ENCODE measurements at regions not wholly inside any gene's neighbourhood (a gene's known extent, or its start where the extent isn't known, plus 50 kb on each side); places are given as distances from the start of the nearest gene placed in this dataset.
A peak's percentile ranks its signal among the peaks of the same experiment; 100 is the strongest.
"Not testable (repeated sequence)": the region's sequence is repeated elsewhere in the genome, so short reads cannot be mapped to it uniquely, and the experiment has no call there.

GRCh38 chr5:10109299-10109698, 140.4 kb downstream of the ATPSCKMT start:
- DNase-seq (ENCODE audit: low read depth): peak; percentile 20
- H3K4me3 ChIP-seq (ENCODE audit: low read depth, low read length): no peak overlapping the region
- TF ChIP-seq, protein P1, sequence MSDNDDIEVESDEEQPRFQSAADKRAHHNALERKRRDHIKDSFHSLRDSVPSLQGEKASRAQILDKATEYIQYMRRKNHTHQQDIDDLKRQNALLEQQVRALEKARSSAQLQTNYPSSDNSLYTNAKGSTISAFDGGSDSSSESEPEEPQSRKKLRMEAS (IDR thresholded peaks at IDR 0.05; ENCODE audit: low read depth, low read length): no peak
- TF ChIP-seq POLR2A (IDR thresholded peaks at IDR 0.05; ENCODE audit: extremely low read depth, insufficient read length): no peak
- no peak for TF ChIP-seq CTCF (IDR thresholded peaks at IDR 0.05; ENCODE audit: low read depth, low read length)
- no peak for TF ChIP-seq MYC (IDR thresholded peaks at IDR 0.05; ENCODE audit: low read depth, low read length)

- TF ChIP-seq CTCF (IDR thresholded peaks at IDR 0.05; ENCODE audit: low read depth, low read length) (no peak), POLR2A (IDR thresholded peaks at IDR 0.05; ENCODE audit: extremely low read depth, insufficient read length) (no peak), MYC (IDR thresholded peaks at IDR 0.05; ENCODE audit: low read depth, low read length) (no peak)
- TF ChIP-seq, protein P1 (IDR thresholded peaks at IDR 0.05; ENCODE audit: low read depth, low read length): no peak
- DNase-seq (ENCODE audit: low read depth): no peak
- no peak overlapping the region for H3K4me3 ChIP-seq (ENCODE audit: low read depth, low read length)
Measured at GRCh38 chr5:10106806-10107205, 142.9 kb downstream of the ATPSCKMT start.

DNA sequence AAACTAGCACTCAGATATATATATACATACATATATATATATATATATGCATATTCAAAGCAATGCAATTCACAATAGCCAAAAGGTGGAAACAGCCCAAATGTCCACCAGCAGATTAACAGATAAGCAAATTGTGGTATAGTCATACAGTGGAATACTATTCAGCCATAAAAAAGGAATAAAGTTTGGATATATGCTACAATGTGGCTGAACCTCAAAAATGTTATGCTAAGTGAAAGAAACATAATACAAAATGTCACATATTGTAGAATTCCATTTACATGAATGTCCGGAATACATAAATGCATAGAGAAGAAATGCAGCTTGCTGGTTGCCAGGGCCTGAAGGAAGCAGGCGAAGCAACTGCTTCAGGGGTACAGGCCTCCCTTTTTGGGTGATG, 143.4 kb downstream of the ATPSCKMT start:
- no peak for DNase-seq (ENCODE audit: low read depth)
- TF ChIP-seq CTCF (IDR thresholded peaks at IDR 0.05; ENCODE audit: low read depth, low read length) (no peak), MYC (IDR thresholded peaks at IDR 0.05; ENCODE audit: low read depth, low read length) (no peak), POLR2A (IDR thresholded peaks at IDR 0.05; ENCODE audit: extremely low read depth, insufficient read length) (no peak)
- TF ChIP-seq, protein P1 (IDR thresholded peaks at IDR 0.05; ENCODE audit: low read depth, low read length): no peak
- no peak overlapping the region for H3K4me3 ChIP-seq (ENCODE audit: low read depth, low read length)

- H3K4me3 ChIP-seq (ENCODE audit: low read depth, low read length): no peak overlapping the region
- no peak for DNase-seq (ENCODE audit: low read depth)
- TF ChIP-seq POLR2A (IDR thresholded peaks at IDR 0.05; ENCODE audit: extremely low read depth, insufficient read length) (no peak), MYC (IDR thresholded peaks at IDR 0.05; ENCODE audit: low read depth, low read length) (no peak), CTCF (IDR thresholded peaks at IDR 0.05; ENCODE audit: low read depth, low read length) (no peak)
- TF ChIP-seq, protein P1 (IDR thresholded peaks at IDR 0.05; ENCODE audit: low read depth, low read length): no peak
Measured at GRCh38 chr5:10102706-10103497, 146.8 kb downstream of the ATPSCKMT start.

- H3K4me3 ChIP-seq (ENCODE audit: low read depth, low read length); DNase-seq (ENCODE audit: low read depth): not testable (repeated sequence)
Measured at GRCh38 chr5:10102235-10102634, 147.5 kb downstream of the ATPSCKMT start.

DNA sequence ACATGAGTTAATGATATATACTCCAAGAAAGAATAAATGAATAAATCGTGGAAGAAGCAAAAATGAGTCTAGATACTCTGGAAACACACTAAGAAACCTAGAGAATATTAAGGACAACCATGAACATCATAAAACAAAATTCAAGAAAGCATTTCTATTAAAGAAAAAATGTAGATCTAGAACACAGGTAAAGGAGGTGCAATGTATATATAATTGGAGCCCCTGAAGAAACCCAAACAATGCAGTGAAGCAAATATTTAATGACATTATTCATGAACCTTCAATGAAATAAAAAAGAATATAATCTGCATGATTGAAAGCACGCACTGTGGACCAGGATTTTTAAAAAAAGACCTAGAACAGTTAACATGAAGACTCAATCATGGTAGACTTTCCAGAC, 150.1 kb downstream of the ATPSCKMT start:
- no peak overlapping the region for H3K4me3 ChIP-seq (ENCODE audit: low read depth, low read length)
- TF ChIP-seq CTCF (IDR thresholded peaks at IDR 0.05; ENCODE audit: low read depth, low read length) (no peak), POLR2A (IDR thresholded peaks at IDR 0.05; ENCODE audit: extremely low read depth, insufficient read length) (no peak), MYC (IDR thresholded peaks at IDR 0.05; ENCODE audit: low read depth, low read length) (no peak)
- DNase-seq (ENCODE audit: low read depth): no peak

Measured in NB4 (cell line).